Sciatic nerve (tissue), 2 donors: ENCODE measurements at regions not wholly inside any gene's neighbourhood (a gene's known extent, or its start where the extent isn't known, plus 50 kb on each side); places are given as distances from the start of the nearest gene placed in this dataset.

Experiments used
- ATAC-seq: fragments of 200-7000 bp; cut with Tn5 transposase; one replicate; pipeline ENCODE4 v1.9.1; 2020; ENCODE audit warnings: mild to moderate bottlenecking, moderate library complexity
- DNase-seq: peaks from one replicate; pipeline ENCODE4 v3.0.0-alpha.2; 2020; ENCODE audit warnings: low spot score
- intact Hi-C: fragments of 100-400 bp; cut with DNase I; formaldehyde crosslinking; loops from one replicate; pipeline ENCODE4 v1.14.2; 2022
- donor health status: DM: no; HTN: no; CAD: no.
- donor health status: DM: no; HTN: no; CAD: no.

DNA sequence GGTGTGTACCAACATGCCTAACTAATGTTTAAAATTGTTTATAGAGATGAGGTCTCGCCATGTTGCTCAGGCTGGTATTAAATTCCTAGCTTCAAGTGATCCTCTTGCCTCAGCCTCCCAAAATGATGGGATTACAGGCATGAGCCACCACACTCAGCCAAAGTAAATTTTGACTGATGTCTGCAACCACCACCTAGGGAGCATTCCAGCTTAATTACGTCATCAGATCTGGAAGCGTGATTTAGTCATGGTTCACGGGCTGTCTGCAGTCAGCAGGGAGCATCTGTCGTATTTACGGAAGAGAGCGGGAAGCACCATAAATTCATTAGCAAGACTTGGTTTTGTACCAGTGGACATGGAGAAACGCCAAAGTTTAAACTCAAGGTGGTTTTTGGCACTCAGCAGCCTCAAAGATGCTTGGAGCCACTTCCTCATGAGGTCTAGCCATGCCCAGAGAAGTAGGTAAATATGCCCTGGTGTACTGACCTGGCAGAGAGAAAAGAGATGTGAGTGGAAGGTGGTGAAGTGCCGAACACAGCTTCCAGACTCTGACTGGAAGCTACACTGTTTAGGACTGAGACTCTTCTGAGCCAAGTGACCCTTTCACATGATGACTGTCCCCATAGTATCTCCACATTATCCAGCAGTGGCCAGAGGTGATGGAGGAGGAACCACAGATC lies 60.8 kb upstream of the SLC35F3 start:
- intact Hi-C loops = no loop called here
- no peak for DNase-seq
- no peak for ATAC-seq

GRCh38 chr1:233844275-233844674 lies 60.2 kb upstream of the SLC35F3 start:
- DNase-seq (no peak), ATAC-seq (no peak)
- intact Hi-C loops = no loop called here

GRCh38 chr1:233844692-233845091 lies 59.8 kb upstream of the SLC35F3 start:
- intact Hi-C loops = no loop called here
- DNase-seq = no peak
- ATAC-seq = no peak
